ENCODE measurements at regions not wholly inside any gene's neighbourhood (a gene's known extent, or its start where the extent isn't known, plus 50 kb on each side); places are given as distances from the start of the nearest gene placed in this dataset.

GRCh38 chrX:20488473-20488872, 221.8 kb upstream of the RPS6KA3 start:
- TF ChIP-seq CTCF (IDR thresholded peaks at IDR 0.05; ENCODE audit: poor library complexity) (no peak), EZH2 (IDR thresholded peaks at IDR 0.05; ENCODE audit: borderline replicate concordance) (no peak), EZH2phosphoT487 (IDR thresholded peaks at IDR 0.05; ENCODE audit: low read depth, severe bottlenecking, unreplicated experiment) (no peak)

Measured in hepatocyte (in vitro differentiated cells).